Panc1 (cell line): ENCODE measurements at regions not wholly inside any gene's neighbourhood (a gene's known extent, or its start where the extent isn't known, plus 50 kb on each side); places are given as distances from the start of the nearest gene placed in this dataset.

ENCODE experiments used
- CTCF ChIP-seq: fragments of 450-650 bp; IDR thresholded peaks from 2 replicates; pipeline ENCODE4 v1.5.1; 2017; ENCODE audit warnings: mild to moderate bottlenecking
- POLR2AphosphoS5 ChIP-seq: IDR thresholded peaks from 2 replicates; pipeline ENCODE4 v1.6.1; 2012; ENCODE audit warnings: mild to moderate bottlenecking, low read depth, low read length, moderate library complexity
- REST ChIP-seq, 2 experiments: IDR thresholded peaks; 2 replicates each; pipeline ENCODE4 v1.6.1; 2011 to 2012; ENCODE audit warnings: low read depth in 2 of 2, control low read depth in 1 of 2, low read length in 1 of 2, mild to moderate bottlenecking in 1 of 2, moderate library complexity in 1 of 2; ENCODE audit not compliant: insufficient read depth in 1 of 2

GRCh38 chrX:117002981-117003380 is 540.2 kb upstream of the CT83 start:
- no peak for TF ChIP-seq CTCF
- no peak for TF ChIP-seq POLR2AphosphoS5
- no peak for TF ChIP-seq REST (IDR thresholded peaks at IDR 0.05; ENCODE audit: insufficient read depth in 1 of 2, low read depth in 2 of 2, low read length in 1 of 2)
